ENCODE measurements at regions not wholly inside any gene's neighbourhood (a gene's known extent, or its start where the extent isn't known, plus 50 kb on each side); places are given as distances from the start of the nearest gene placed in this dataset.

DNA sequence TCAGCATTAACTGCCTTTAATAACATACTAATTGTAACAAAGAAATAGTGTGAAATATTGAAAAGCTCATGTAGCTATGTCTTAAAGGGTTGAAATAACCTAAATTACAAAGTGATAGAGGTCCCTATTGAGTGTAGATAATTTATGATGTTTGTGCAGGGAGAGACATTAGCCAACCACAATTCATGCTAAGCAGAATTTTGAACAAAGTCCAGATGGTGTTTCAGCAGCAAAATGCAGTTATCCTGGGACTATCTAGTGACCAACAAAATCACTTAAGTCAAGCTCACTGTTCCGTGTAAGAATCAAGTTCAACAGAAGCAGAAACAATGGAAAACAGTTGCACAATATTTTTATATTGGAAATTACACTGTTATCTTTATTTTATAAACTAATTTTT is 218.5 kb downstream of the SIM1 start:
- no peaks in the 10 kb centered on the region for H3K4me1 ChIP-seq (ENCODE audit: control insufficient read depth, insufficient read depth, low read length)
- ChIA-PET RAD21 (ENCODE audit: unreplicated experiment) (no interaction called here), CTCF (interaction anchor here (1.0 to 1.5 kb wide), 3 partner anchors 11 to 139 kb away, joined by 3 read pairs; no protein-coding TSS in a partner anchor), POLR2A (interaction anchor here (0.9 kb wide), 1 partner anchor 9 kb away, joined by 3 read pairs; no protein-coding TSS in a partner anchor), SMC1A (ENCODE audit: uncharacterized antibody, unreplicated experiment) (interaction anchor here (1.3 kb wide), 1 partner anchor 15 kb away, joined by 3 read pairs; no protein-coding TSS in a partner anchor)
- H3K27me3 ChIP-seq (replicated peaks in 1 of 2; ENCODE audit: control insufficient read depth in 2 of 2, insufficient read depth in 2 of 2, low read length in 1 of 2), result no peaks in the 10 kb centered on the region; a peak in 1 of 4 replicates
- ATAC-seq (no peak), FAIRE-seq (no peak), DNase-seq (ENCODE audit: low read depth, low spot score) (no peak)
- H3K9me3 ChIP-seq (replicated peaks; ENCODE audit: control insufficient read depth, insufficient read depth, low read length), result no peaks in the 10 kb centered on the region
- H3K4me2 ChIP-seq (ENCODE audit: control insufficient read depth, insufficient read depth), result no peak overlapping the region
- no TSS peak for BruUV-seq (replicated peaks)
- no peak overlapping the region for H3K27ac ChIP-seq (ENCODE audit: control insufficient read depth, insufficient read depth)
- no peaks in the 10 kb centered on the region for H4K20me1 ChIP-seq (ENCODE audit: control insufficient read depth, insufficient read depth)
- no peaks in the 10 kb centered on the region for H3K79me2 ChIP-seq (ENCODE audit: control insufficient read depth, insufficient read depth, low read length)
- in situ Hi-C loops (cut with MboI), result no loop called here
- no peak overlapping the region for H3K4me3 ChIP-seq
- TF ChIP-seq MYC (IDR thresholded peaks at IDR 0.05; ENCODE audit: insufficient read depth, insufficient read length, insufficient replicate concordance, low read length, severe bottlenecking) (no peak), ZNF622 (IDR thresholded peaks at IDR 0.05) (no peak), EED (IDR thresholded peaks at IDR 0.05; ENCODE audit: low read depth) (no peak), SMC3 (IDR thresholded peaks at IDR 0.05; ENCODE audit: borderline replicate concordance, low read length) (no peak), SP1 (IDR thresholded peaks at IDR 0.05; ENCODE audit: low read depth, low read length) (no peak), NFYA (IDR thresholded peaks at IDR 0.05; ENCODE audit: borderline replicate concordance, low read depth, low read length) (no peak), KAT2A (conservative IDR thresholded peaks at IDR 0.05; ENCODE audit: control insufficient read depth, low read depth, low read length) (no peak), ZBED1 (IDR thresholded peaks at IDR 0.05; ENCODE audit: borderline replicate concordance) (no peak), ZZZ3 (IDR thresholded peaks at IDR 0.05; ENCODE audit: control insufficient read depth, insufficient read length, low read depth) (no peak), ZNF24 (IDR thresholded peaks at IDR 0.05) (no peak)
- TF ChIP-seq, protein P1, sequence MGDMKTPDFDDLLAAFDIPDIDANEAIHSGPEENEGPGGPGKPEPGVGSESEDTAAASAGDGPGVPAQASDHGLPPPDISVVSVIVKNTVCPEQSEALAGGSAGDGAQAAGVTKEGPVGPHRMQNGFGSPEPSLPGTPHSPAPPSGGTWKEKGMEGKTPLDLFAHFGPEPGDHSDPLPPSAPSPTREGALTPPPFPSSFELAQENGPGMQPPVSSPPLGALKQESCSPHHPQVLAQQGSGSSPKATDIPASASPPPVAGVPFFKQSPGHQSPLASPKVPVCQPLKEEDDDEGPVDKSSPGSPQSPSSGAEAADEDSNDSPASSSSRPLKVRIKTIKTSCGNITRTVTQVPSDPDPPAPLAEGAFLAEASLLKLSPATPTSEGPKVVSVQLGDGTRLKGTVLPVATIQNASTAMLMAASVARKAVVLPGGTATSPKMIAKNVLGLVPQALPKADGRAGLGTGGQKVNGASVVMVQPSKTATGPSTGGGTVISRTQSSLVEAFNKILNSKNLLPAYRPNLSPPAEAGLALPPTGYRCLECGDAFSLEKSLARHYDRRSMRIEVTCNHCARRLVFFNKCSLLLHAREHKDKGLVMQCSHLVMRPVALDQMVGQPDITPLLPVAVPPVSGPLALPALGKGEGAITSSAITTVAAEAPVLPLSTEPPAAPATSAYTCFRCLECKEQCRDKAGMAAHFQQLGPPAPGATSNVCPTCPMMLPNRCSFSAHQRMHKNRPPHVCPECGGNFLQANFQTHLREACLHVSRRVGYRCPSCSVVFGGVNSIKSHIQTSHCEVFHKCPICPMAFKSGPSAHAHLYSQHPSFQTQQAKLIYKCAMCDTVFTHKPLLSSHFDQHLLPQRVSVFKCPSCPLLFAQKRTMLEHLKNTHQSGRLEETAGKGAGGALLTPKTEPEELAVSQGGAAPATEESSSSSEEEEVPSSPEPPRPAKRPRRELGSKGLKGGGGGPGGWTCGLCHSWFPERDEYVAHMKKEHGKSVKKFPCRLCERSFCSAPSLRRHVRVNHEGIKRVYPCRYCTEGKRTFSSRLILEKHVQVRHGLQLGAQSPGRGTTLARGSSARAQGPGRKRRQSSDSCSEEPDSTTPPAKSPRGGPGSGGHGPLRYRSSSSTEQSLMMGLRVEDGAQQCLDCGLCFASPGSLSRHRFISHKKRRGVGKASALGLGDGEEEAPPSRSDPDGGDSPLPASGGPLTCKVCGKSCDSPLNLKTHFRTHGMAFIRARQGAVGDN (IDR thresholded peaks at IDR 0.05), result no peak
- no peak overlapping the region for H2AFZ ChIP-seq (ENCODE audit: control insufficient read depth, low read depth, low read length)
- H3K9ac ChIP-seq (ENCODE audit: control insufficient read depth, insufficient read depth, low read length), result no peak overlapping the region
- no peaks in the 10 kb centered on the region for H3K36me3 ChIP-seq (ENCODE audit: control insufficient read depth in 2 of 2, insufficient read depth in 2 of 2, low read length in 1 of 2)
- 0% methylated on average over 1 of the region's 1 CpG for WGBS (ENCODE audit: insufficient coverage, insufficient replicate concordance, low lambda C conversion rate, missing lambda C conversion rate)
- intact Hi-C loops (cut with micrococcal nuclease; ENCODE audit: unreplicated experiment), result no loop called here

Data from GM12878 (cell line).